MM.1S (cell line): ENCODE measurements at regions not wholly inside any gene's neighbourhood (a gene's known extent, or its start where the extent isn't known, plus 50 kb on each side); places are given as distances from the start of the nearest gene placed in this dataset.

Experiments used
- EZH2 ChIP-seq: fragments of 300-600 bp; sonication (generic); optimal IDR thresholded peaks from 2 replicates; pipeline ENCODE3; 2017; ENCODE audit warnings: low read depth, mild to moderate bottlenecking, antibody characterized with exemption, low read length, mixed read lengths
- EZH2phosphoT487 ChIP-seq: fragments of 300-600 bp; sonication (generic); IDR thresholded peaks from 2 replicates; pipeline ENCODE4 v1.6.1; 2018; ENCODE audit warnings: antibody characterized with exemption, low read length
- TF ChIP-seq, protein P1 (sequence below): fragments of 300-600 bp; sonication (generic); IDR thresholded peaks from 2 replicates; pipeline ENCODE4 v1.5.1; 2016; ENCODE audit warnings: antibody characterized with exemption, low read length, mixed read lengths

DNA sequence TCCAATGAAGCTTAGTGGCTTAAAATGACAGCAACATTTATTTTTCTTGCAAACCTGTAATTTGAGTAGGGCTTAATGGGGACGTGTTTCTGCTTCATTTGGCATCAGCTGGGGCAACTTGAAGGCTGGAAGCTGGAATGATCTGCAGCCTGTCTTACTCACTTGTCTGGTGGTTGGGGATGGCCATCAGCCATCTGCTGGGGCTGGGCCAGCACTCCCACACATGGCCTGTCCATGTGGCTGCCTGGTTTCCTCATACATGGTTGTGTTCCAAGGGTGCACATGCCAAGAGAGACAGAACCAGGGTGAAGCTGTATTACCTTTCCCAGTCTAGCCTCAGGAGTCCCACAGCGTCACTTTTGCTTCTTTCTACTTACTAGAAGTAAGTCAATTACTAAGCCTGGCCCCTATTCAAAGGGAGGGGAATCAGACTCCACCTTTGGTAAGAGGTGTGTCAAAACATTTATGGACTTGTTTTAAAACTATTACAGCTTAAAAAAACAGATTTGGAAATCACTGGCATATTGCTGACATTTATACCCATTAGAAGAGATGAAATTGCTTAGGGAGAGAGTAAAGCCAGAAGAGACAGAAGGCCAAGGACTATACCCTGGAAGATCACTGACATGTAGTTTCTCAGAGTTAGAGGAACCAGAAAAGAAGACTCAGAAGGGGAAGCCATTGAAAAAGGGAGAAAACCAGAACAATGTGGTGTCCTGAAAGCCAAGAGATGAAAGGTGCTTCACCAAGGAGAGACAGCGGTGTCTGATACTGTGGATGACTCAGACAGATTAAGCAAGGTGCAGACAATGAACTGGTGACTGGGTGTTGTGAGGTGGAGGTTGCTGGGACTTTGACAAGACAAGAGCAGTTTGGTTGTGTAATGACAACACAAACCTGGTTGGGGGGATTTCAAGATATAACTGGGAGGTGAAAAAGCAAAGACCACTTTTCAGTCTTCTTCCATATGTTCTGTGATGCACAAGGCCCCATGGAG is 345.2 kb downstream of the GJA1 start:
- TF ChIP-seq, protein P1, sequence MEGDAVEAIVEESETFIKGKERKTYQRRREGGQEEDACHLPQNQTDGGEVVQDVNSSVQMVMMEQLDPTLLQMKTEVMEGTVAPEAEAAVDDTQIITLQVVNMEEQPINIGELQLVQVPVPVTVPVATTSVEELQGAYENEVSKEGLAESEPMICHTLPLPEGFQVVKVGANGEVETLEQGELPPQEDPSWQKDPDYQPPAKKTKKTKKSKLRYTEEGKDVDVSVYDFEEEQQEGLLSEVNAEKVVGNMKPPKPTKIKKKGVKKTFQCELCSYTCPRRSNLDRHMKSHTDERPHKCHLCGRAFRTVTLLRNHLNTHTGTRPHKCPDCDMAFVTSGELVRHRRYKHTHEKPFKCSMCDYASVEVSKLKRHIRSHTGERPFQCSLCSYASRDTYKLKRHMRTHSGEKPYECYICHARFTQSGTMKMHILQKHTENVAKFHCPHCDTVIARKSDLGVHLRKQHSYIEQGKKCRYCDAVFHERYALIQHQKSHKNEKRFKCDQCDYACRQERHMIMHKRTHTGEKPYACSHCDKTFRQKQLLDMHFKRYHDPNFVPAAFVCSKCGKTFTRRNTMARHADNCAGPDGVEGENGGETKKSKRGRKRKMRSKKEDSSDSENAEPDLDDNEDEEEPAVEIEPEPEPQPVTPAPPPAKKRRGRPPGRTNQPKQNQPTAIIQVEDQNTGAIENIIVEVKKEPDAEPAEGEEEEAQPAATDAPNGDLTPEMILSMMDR: no peak
- TF ChIP-seq EZH2phosphoT487 (no peak), EZH2 (no peak)
